ENCODE measurements at regions not wholly inside any gene's neighbourhood (a gene's known extent, or its start where the extent isn't known, plus 50 kb on each side); places are given as distances from the start of the nearest gene placed in this dataset.
"Not testable (repeated sequence)": the region's sequence is repeated elsewhere in the genome, so short reads cannot be mapped to it uniquely, and the experiment has no call there.

DNA sequence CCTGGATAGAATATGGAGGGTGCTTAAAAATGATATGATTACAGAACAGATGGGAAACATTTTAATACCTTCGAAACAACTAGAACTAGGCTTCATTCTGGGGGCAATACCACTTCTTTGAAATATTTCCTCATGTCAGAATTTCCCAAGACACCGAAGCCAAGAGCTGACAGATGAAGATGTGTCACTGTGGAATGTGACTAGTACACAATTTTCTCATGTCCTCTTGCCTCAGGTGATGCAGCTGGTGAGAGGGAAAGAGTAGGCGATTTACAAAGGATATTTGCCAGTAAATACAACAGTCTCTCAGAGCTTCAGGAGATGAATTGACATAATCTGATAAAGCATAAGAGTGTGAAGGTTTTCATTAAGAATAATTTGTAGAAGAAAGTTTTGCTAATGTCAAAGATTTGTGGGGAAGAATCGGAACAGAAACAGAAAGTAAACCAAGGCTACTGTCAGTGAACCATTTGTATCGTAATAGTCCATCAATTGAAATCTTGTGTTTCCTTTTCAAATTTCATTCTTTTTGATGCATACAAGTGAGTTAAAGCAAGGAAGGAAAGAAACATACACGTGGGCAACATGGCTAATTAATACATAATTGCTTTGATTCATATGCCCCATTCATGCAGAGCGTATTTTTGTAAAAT is 164.7 kb upstream of the CCN2 start:
- DNase-seq (ENCODE audit: low read depth in 2 of 2), result peak; percentile 16 to 81
- peak overlapping the region; percentile 9 to 35 for H3K4me3 ChIP-seq (replicated peaks in 1 of 2; ENCODE audit: low read depth in 2 of 2, low read length in 2 of 2)
- TF ChIP-seq, protein P1, sequence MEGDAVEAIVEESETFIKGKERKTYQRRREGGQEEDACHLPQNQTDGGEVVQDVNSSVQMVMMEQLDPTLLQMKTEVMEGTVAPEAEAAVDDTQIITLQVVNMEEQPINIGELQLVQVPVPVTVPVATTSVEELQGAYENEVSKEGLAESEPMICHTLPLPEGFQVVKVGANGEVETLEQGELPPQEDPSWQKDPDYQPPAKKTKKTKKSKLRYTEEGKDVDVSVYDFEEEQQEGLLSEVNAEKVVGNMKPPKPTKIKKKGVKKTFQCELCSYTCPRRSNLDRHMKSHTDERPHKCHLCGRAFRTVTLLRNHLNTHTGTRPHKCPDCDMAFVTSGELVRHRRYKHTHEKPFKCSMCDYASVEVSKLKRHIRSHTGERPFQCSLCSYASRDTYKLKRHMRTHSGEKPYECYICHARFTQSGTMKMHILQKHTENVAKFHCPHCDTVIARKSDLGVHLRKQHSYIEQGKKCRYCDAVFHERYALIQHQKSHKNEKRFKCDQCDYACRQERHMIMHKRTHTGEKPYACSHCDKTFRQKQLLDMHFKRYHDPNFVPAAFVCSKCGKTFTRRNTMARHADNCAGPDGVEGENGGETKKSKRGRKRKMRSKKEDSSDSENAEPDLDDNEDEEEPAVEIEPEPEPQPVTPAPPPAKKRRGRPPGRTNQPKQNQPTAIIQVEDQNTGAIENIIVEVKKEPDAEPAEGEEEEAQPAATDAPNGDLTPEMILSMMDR (IDR thresholded peaks at IDR 0.05; ENCODE audit: low read depth, low read length), result no peak

DNA sequence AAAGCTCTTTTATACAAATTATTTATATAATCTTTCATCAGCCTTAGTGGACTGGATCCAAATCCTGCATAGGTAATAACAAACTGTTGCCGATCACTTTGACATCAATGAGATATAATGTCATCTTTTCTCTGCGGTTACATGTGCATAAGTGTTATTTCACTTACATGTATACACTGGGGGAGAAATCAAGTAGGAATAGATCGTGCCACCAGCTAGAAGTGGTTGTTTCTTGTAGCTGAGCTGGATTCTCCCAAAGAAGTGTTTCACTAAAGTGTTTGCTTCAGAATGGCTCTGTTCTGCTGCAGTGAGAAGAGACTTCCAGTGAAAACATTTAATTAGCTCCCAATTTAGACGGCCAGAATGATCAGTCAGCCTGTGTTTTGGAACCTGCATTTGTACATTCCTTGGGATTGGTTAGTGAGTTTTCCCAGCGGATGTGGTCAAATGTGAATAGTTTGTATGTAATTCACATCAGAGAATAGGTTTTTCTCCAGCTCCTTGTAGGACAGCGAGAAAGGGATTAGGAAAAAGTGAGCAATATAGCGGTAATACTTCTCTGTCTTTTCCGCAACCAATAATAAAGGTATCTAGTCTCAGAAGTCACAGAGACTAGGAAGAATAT is 163.1 kb upstream of the CCN2 start:
- H3K4me3 ChIP-seq (replicated peaks in 1 of 2; ENCODE audit: low read depth in 2 of 2, low read length in 2 of 2), result no peak overlapping the region
- TF ChIP-seq, protein P1 (IDR thresholded peaks at IDR 0.05; ENCODE audit: low read depth, low read length), result no peak
- peak in 1 of 2 donors; percentile 11 for DNase-seq (ENCODE audit: low read depth in 2 of 2)

DNA sequence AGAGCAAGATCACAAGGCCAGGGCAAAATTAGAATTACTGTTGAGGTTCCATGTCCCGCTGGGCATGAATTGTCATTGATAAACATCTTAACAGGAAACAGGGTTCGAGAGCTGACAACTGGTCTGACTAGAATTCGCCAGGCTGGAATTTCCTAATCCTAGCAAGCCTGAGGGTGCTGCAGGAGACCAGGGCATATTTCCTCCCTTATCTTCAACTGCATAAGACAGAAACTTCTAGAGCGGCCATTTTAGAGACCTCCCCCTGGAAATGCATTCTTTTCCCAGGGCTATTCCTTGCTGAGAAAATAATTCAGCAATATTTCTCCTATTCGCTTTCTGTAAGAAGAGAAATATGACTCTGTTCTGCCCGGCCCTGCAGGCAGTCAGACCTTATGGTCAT is 158.6 kb upstream of the CCN2 start:
- not testable (repeated sequence) for DNase-seq (ENCODE audit: low read depth in 2 of 2); H3K4me3 ChIP-seq (replicated peaks in 1 of 2; ENCODE audit: low read depth in 2 of 2, low read length in 2 of 2)

DNA sequence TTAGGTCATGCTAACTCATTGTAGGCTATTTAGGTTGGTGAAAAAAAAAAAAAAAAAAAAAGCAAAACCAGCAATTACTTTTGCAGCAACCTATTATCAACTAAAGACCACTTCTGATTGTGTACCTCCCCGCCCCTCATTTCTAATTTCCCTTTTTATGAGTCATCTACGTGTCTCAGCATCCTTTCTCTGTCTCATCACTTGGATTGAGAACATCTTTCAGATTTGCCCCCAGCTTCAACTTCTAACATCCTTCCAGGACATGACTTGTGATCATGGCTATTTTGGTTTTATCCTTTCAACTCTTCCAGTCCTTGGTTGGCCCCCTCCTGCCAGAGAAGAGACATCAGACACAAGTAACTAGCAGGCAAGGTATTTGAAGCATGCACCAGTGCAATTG is 156.7 kb upstream of the CCN2 start:
- H3K4me3 ChIP-seq (replicated peaks in 1 of 2; ENCODE audit: low read depth in 2 of 2, low read length in 2 of 2), result no peak overlapping the region
- TF ChIP-seq, protein P1 (IDR thresholded peaks at IDR 0.05; ENCODE audit: low read depth, low read length), result no peak
- no peak for DNase-seq (ENCODE audit: low read depth in 2 of 2)

GRCh38 chr6:132101535-132101934 is 150.4 kb upstream of the CCN2 start:
- DNase-seq (ENCODE audit: low read depth in 2 of 2), result no peak
- TF ChIP-seq, protein P1 (IDR thresholded peaks at IDR 0.05; ENCODE audit: low read depth, low read length), result no peak
- H3K4me3 ChIP-seq (replicated peaks in 1 of 2; ENCODE audit: low read depth in 2 of 2, low read length in 2 of 2), result no peak overlapping the region

- H3K4me3 ChIP-seq (replicated peaks in 1 of 2; ENCODE audit: low read depth in 2 of 2, low read length in 2 of 2), result no peak overlapping the region
- no peak for DNase-seq (ENCODE audit: low read depth in 2 of 2)
- TF ChIP-seq, protein P1 (IDR thresholded peaks at IDR 0.05; ENCODE audit: low read depth, low read length), result no peak
Measured at GRCh38 chr6:132100388-132100990, 149.3 kb upstream of the CCN2 start.

DNA sequence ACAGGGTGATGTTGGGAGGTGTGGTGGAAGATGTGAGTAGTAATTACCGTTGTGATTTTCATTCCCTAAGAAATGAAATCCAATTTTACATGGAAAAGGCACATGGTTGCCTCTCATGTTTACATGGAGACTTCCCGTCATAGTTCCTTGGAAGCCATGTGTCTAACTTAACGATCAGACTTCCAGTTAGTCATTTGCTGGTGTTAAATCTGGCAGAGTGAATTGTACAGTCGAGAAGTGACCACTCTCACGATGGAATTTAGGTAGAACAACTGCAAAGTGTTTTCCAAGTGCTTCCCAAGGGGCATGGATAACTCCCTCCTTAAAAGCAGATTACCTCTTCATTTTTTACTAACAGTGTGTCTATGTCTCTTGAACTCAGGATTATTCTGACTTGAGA is 145.8 kb upstream of the CCN2 start:
- no peak overlapping the region for H3K4me3 ChIP-seq (replicated peaks in 1 of 2; ENCODE audit: low read depth in 2 of 2, low read length in 2 of 2)
- TF ChIP-seq, protein P1 (IDR thresholded peaks at IDR 0.05; ENCODE audit: low read depth, low read length), result no peak
- no peak for DNase-seq (ENCODE audit: low read depth in 2 of 2)

Measured in cardiac fibroblast (primary cell).